Ishikawa (cell line): ENCODE measurements at regions not wholly inside any gene's neighbourhood (a gene's known extent, or its start where the extent isn't known, plus 50 kb on each side); places are given as distances from the start of the nearest gene placed in this dataset.

Experiments
- CEBPB ChIP-seq: IDR thresholded peaks from 2 replicates; pipeline ENCODE4 v1.6.1; 2012
- CREB1 ChIP-seq: IDR thresholded peaks from 2 replicates; pipeline ENCODE4 v1.6.1; 2012; ENCODE audit warnings: low read depth
- EGR1 ChIP-seq: IDR thresholded peaks from 2 replicates; pipeline ENCODE4 v1.6.1; 2012
- EP300 ChIP-seq: IDR thresholded peaks from 2 replicates; pipeline ENCODE4 v1.6.1; 2012; ENCODE audit warnings: borderline replicate concordance
- MAX ChIP-seq: IDR thresholded peaks from 2 replicates; pipeline ENCODE4 v1.6.1; 2012
- RAD21 ChIP-seq: IDR thresholded peaks from 2 replicates; pipeline ENCODE4 v1.6.1; 2012; ENCODE audit warnings: low read depth
- REST ChIP-seq: IDR thresholded peaks from 2 replicates; pipeline ENCODE4 v1.6.1; 2012; ENCODE audit warnings: low read depth, mild to moderate bottlenecking
- TAF1 ChIP-seq: IDR thresholded peaks from 2 replicates; pipeline ENCODE4 v1.6.1; 2012; ENCODE audit warnings: low read depth, mild to moderate bottlenecking
- TCF12 ChIP-seq: IDR thresholded peaks from 2 replicates; pipeline ENCODE4 v1.6.1; 2012; ENCODE audit warnings: low read depth
- ZBTB7A ChIP-seq: IDR thresholded peaks from 2 replicates; pipeline ENCODE4 v1.6.1; 2012; ENCODE audit warnings: low read depth
- TF ChIP-seq, protein P1 (sequence below): IDR thresholded peaks from 2 replicates; pipeline ENCODE4 v1.6.1; 2012

GRCh38 chr2:17272170-17272569, 246.1 kb downstream of the RAD51AP2 start:
- TF ChIP-seq MAX (no peak), EP300 (no peak), EGR1 (no peak), CEBPB (no peak), TAF1 (no peak), RAD21 (no peak), REST (no peak), ZBTB7A (no peak), TCF12 (no peak), CREB1 (no peak)
- TF ChIP-seq, protein P1, sequence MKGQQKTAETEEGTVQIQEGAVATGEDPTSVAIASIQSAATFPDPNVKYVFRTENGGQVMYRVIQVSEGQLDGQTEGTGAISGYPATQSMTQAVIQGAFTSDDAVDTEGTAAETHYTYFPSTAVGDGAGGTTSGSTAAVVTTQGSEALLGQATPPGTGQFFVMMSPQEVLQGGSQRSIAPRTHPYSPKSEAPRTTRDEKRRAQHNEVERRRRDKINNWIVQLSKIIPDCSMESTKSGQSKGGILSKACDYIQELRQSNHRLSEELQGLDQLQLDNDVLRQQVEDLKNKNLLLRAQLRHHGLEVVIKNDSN = no peak
